22Rv1 (cell line): ENCODE measurements at regions not wholly inside any gene's neighbourhood (a gene's known extent, or its start where the extent isn't known, plus 50 kb on each side); places are given as distances from the start of the nearest gene placed in this dataset.
"Not testable (repeated sequence)": the region's sequence is repeated elsewhere in the genome, so short reads cannot be mapped to it uniquely, and the experiment has no call there.

Experiments used
- ZFX ChIP-seq: fragments of 450-650 bp; IDR thresholded peaks from 2 replicates; pipeline ENCODE4 v1.6.1; 2017; ENCODE audit warnings: antibody characterized with exemption, borderline replicate concordance
- TF ChIP-seq, protein P1 (sequence below): fragments of 450-650 bp; IDR thresholded peaks from 2 replicates; pipeline ENCODE4 v1.5.1; 2017; ENCODE audit warnings: mild to moderate bottlenecking

DNA sequence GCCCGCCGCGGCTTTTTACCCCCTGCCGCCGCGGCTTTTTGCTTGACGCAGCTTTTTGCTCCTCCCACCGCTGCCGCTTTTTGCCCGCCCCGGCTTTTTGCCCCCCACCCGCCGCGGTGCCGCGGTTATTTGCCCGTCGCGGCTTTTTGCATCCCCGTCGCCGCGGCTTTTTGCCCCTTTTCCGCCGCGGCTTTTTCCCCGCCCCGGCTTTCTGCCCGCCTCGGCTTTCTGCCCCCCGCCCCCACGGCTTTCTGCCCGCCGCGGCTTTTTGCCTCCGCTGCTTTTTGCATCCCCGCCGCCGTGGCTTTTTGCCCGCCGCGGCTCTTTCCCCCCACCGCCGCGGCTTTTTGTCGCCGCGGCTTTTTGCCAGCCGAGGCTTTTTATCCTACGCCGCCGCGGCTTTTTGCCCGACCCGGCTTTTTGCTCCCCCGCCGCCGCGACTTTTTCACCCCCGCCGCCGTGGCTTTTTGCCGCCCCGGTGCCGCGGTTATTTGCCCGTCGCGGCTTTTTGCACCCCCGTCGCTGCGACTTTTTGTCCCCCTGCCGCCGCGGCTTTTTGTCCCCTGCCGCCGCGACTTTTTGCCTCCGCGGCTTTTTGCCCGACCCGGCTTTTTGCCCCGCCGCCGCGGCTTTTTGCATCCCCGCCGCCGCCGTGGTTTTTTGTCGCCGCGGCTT, 105.5 kb upstream of the FAM72C start:
- TF ChIP-seq, protein P1, sequence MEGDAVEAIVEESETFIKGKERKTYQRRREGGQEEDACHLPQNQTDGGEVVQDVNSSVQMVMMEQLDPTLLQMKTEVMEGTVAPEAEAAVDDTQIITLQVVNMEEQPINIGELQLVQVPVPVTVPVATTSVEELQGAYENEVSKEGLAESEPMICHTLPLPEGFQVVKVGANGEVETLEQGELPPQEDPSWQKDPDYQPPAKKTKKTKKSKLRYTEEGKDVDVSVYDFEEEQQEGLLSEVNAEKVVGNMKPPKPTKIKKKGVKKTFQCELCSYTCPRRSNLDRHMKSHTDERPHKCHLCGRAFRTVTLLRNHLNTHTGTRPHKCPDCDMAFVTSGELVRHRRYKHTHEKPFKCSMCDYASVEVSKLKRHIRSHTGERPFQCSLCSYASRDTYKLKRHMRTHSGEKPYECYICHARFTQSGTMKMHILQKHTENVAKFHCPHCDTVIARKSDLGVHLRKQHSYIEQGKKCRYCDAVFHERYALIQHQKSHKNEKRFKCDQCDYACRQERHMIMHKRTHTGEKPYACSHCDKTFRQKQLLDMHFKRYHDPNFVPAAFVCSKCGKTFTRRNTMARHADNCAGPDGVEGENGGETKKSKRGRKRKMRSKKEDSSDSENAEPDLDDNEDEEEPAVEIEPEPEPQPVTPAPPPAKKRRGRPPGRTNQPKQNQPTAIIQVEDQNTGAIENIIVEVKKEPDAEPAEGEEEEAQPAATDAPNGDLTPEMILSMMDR, result not testable (repeated sequence)
- TF ChIP-seq ZFX, result not testable (repeated sequence)
